ENCODE measurements at regions not wholly inside any gene's neighbourhood (a gene's known extent, or its start where the extent isn't known, plus 50 kb on each side); places are given as distances from the start of the nearest gene placed in this dataset.
A peak's percentile ranks its signal among the peaks of the same experiment; 100 is the strongest.

GRCh38 chr11:115672412-115672811, 168.2 kb upstream of the CADM1 start:
- no peak for DNase-seq

- DNase-seq: peak; percentile 57
Observed at GRCh38 chr11:115670538-115671205, 166.5 kb upstream of the CADM1 start.

GRCh38 chr11:115665958-115666357, 161.7 kb upstream of the CADM1 start:
- no peak for DNase-seq

GRCh38 chr11:115665175-115665821, 161.1 kb upstream of the CADM1 start:
- peak; percentile 43 for DNase-seq

GRCh38 chr11:115664313-115664712, 160.1 kb upstream of the CADM1 start:
- DNase-seq: no peak

GRCh38 chr11:115663790-115664189, 159.6 kb upstream of the CADM1 start:
- no peak for DNase-seq

GRCh38 chr11:115660030-115660805, 156.0 kb upstream of the CADM1 start:
- peak; percentile 56 for DNase-seq

GRCh38 chr11:115659061-115659963, 155.1 kb upstream of the CADM1 start:
- DNase-seq: no peak

GRCh38 chr11:115657586-115657985, 153.4 kb upstream of the CADM1 start:
- DNase-seq: no peak

- DNase-seq: no peak
Observed at GRCh38 chr11:115656669-115657068, 152.5 kb upstream of the CADM1 start.

GRCh38 chr11:115656041-115656440, 151.8 kb upstream of the CADM1 start:
- DNase-seq: no peak

GRCh38 chr11:115654792-115655191, 150.6 kb upstream of the CADM1 start:
- DNase-seq: no peak

- no peak for DNase-seq
Observed at GRCh38 chr11:115653926-115654325, 149.7 kb upstream of the CADM1 start.

- DNase-seq: no peak
Observed at GRCh38 chr11:115653076-115653475, 148.9 kb upstream of the CADM1 start.

- no peak for DNase-seq
Observed at GRCh38 chr11:115652496-115652895, 148.3 kb upstream of the CADM1 start.

- no peak for DNase-seq
Observed at GRCh38 chr11:115652094-115652493, 147.9 kb upstream of the CADM1 start.

- no peak for DNase-seq
Observed at GRCh38 chr11:115649461-115649860, 145.2 kb upstream of the CADM1 start.

GRCh38 chr11:115645631-115646317, 141.6 kb upstream of the CADM1 start:
- DNase-seq: peak; percentile 35

- DNase-seq: no peak
Observed at GRCh38 chr11:115644856-115645255, 140.6 kb upstream of the CADM1 start.

- no peak for DNase-seq
Observed at GRCh38 chr11:115643549-115644270, 139.5 kb upstream of the CADM1 start.

GRCh38 chr11:115642660-115643059, 138.4 kb upstream of the CADM1 start:
- no peak for DNase-seq

Measured in NCI-H1436 treated with DMSO at 0.1 percent for 48 hours (cell line).